Cerebellar cortex (tissue), 1 donor: ENCODE measurements at regions not wholly inside any gene's neighbourhood (a gene's known extent, or its start where the extent isn't known, plus 50 kb on each side); places are given as distances from the start of the nearest gene placed in this dataset.
"Not testable (repeated sequence)": the region's sequence is repeated elsewhere in the genome, so short reads cannot be mapped to it uniquely, and the experiment has no call there.

Source experiments
- DNase-seq: peaks from one replicate; pipeline ENCODE4 v3.0.0-alpha.2; 2015; ENCODE audit warnings: low spot score

DNA sequence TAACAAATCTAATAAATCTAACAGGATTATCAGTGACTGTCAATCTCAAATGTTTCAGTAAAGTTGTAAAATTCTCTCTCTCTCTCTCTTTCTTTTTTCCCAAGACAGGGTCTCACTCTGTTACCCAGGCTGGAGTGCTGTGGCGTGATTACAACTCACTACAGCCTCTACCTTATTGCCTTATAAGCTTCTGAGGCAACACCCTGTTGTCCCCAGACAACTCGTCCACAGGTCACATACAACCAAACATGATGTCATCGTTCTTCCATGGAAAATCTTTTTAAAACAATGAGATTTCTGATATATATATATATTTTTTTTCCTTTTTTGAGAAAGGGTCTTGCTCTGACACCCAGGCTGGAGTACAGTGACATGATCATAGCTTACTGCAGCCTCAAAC, 151.4 kb upstream of the RGS6 start:
- DNase-seq, result no peak

DNA sequence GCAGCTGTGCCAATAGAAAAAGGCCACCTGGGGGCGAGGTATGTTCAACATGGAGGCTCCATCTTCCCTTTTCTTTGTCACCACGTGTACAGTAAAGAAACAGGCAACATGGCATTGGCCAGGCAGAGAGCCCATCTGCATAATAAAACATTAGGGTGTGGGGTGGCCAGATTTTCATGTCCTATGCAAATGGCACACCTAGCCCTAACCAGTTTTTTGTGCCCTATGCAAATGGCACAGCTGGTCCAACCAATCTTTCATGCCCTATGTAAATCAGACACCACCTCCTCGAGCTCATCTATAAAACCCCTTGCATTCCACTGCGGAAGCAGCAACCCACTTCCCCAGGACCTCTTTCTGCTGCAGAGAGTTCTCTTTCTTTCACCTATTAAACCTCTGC, 149.1 kb upstream of the RGS6 start:
- DNase-seq, result no peak

DNA sequence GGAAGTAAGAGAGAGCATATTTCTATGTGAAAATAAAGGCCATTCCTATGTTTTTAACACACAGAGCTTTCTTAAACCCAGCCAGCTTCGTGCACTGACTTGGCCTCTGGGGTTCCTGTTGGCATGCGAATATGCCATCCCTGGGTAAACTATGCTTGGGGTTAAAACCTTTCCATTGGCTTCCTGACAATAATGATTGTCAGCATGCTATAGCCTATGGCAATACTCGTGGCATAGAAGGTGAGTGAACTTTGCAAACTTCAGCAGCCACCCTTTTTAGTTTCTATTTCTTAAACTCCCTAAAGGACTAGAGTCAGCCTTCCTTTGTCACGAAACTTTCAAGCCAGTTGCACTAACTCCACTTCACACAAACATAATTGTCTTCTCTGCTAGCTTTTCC, 148.4 kb upstream of the RGS6 start:
- DNase-seq, result no peak

DNA sequence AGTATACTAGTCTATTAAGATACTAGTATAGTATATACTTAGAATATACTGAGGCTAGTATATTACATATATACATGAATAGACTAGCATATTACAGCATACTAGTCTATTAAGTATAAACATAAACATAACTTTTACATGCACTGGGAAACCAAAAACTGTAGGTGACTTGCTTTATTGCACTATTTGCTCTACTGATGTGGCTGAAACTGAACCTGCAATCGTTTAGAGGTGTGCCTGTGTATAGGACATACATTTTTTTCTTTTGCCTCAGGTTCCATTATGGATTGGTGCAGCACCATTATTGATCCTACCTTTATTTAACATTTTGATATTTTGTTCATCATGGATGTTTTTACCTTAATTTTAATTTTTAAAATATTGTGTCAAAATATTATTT, 143.2 kb upstream of the RGS6 start:
- no peak for DNase-seq

DNA sequence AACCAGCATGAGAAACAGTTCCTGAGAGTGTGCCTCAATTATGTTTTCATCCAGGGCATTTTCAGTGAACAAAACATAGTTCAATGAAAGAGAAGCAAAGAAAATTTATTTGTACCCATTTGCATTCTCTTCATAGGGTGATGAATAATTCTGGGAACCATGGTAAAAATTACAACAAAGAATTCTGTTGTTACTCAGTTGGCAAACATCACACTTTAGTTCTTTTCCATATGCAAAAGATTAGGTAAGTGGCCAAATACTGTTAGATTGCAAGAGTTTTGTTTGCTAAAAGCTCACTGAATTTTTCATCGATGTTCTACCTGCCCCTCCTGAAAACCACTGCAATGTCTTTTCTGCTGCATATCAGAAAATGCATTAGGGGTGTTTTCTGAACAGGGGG, 132.4 kb upstream of the RGS6 start:
- DNase-seq, result no peak

DNA sequence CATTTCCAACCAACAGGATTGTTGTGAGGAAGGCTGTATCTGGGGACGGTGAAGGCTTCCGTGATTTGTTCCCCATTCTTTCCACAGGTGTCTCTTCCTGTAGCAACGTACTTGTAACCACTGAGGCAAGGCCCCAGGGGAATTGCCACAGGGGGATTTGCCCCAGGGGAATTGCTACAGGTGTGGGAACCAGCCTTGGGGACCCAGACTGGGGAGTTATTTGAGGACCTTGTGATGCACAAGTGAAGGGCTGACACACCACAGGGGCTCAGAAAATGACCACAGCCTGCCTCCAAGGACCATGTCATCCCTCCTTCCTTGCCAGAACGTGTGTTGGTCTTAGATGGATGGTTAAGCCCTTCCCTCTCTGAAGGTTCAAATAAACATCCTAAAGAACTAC, 131.4 kb upstream of the RGS6 start:
- DNase-seq, result no peak

DNA sequence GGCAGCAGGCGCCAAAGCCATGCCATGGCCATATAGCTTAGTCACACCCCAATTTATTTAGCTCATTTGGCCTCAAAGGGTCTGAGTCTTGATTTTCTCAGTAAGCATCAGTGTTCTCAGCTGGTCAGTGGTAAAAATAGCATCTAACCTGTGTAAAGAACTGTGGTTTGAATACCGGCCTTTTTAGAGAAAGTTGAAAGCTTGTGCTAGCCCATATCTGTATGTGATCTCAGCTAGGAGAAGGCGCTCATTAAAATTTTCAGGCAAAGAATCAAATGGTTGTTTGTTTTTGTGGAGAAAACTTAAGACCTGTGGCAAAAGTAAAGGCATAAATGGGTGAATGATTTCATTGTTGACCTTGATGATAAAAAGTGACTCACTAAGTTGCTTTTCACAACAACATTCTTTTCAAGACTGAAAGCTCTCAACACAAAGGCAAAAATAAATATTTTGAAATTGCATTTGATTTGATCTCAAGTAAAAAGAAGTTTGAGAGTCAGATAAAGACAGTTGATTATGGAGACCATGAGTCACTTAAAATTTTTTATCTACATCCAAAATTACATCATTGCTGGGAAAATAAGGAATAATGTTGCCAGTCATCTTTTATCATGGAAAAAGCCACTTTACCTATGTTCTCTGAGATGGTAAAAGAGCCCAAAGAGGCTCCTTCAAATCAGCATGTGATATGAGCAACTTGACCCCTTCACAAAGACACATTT, 128.5 kb upstream of the RGS6 start:
- DNase-seq, result no peak

DNA sequence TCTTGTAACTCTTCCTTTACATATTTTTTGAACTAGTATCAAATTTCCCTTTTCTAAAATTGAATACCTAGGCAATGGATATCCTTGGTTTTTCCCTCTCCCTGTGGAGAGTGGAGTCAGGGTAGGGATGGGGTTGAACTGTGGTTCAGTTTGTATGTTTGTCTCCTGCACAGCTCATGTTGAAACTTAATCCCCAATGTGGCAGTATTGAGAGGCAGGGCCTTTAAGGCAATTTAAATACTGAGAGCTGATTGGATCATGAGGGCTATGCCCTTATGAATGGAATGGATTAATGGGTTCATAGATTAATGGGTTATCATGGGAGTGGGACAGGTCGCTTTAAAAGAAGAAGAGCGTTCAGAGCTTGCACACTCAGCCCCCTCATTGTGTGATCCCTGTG, 127.2 kb upstream of the RGS6 start:
- no peak for DNase-seq

DNA sequence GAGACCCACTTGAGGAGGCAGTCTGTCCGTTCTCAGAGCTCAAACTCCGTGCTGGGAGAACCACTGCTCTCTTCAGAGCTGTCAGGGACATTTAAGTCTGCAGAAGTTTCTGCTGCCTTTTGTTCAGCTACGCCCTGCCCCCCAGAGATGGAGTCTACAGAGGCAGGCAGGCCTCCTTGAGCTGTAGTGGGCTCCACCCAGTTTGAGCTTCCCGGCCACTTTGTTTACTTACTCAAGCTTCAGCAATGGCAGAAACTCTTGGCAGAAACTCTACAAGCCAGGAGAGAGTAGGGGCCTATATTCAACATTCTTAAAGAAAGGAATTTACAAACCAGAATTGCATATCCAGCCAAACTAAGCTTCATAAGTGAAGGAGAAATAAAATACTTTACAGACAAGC, 125.2 kb upstream of the RGS6 start:
- DNase-seq, result not testable (repeated sequence)

DNA sequence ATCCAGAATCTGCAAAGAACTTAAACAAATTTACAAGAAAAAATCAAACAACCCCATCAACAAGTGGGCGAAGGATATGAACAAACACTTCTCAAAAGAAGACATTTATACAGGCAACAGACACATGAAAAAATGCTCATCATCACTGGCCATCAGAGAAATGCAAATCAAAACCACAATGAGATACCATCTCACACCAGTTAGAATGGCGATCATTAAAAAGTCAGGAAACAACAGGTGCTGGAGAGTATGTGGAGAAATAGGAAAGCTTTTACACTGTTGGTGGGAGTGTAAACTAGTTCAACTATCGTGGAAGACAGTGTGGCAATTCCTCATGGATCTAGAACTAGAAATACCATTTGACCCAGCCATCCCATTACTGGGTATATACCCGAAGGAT, 121.4 kb upstream of the RGS6 start:
- DNase-seq, result not testable (repeated sequence)

DNA sequence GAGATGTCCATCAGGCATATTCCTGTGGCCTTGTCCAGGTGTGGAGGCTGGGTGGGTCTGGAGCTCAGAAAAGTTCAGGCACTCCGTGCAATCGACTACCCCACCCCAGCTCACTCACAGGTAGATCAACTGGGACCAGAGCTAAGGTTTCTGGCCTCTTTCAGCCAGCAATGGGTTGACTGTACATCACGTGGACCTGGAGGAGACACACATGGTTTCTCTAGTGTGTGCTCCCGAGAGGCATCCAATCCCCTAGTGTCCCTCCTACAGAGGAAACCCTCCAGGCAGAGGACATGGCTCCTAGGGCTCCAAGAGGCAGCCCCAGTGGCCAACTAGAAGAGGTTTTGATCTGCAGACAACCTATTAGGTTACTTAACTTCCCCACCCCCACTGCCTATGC, 119.5 kb upstream of the RGS6 start:
- no peak for DNase-seq

DNA sequence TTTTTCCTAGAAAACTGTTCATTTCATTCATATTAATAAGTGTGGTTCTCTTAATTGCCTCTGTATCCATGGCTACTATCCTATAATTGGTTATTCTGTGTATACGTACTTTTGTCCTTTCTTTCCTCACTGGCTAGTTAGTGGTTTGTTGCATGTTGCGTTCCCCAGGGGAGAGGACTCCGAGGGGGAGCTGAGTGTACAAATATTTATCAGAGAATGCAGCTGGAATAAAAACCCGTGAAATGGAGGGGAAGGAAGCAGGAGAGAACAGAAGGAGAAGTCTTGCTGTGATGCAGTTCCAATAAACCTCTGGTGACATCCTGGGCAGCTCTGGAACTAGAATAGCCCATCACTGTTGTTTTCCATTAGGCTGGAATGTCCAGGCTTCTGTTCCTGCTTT, 117.1 kb upstream of the RGS6 start:
- no peak for DNase-seq

DNA sequence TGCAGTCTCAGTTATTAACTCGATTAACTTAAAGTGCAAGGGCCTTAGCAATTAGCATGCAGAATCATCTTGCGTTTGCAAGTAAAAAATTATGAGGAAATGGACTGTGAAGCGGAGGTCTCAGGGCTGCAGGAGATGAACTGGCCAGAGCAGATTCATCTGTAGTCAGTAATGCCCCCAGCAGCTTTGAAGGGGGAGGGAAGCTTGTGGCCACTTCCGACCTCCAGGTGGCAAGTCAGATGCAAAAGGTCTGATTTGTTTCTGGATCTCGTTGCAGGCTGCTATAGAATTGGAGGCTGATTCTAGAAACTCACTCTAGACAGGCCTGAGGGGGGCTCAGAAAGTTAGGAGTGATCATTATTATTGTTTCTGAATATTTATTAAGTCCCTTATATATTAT, 107.4 kb upstream of the RGS6 start:
- DNase-seq, result no peak

DNA sequence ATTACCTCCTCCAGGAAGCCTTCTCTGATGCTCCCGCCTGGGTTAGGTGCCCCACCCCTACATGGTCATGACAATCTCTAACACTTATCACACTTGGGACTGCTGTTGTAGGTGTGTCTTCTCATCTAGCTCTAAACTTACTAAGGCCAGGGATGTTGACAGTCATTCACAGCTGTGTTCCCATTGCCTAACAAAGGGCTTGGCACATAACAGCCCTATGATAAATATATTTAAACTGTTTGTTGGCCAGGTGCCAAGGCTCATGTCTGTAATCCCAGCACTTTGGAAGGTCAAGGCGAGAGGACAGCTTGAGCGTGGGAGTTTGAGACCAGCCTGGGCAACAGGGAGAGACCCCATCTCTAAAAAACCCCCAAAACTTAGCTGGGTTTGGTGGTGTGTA, 98.8 kb upstream of the RGS6 start:
- DNase-seq, result no peak

DNA sequence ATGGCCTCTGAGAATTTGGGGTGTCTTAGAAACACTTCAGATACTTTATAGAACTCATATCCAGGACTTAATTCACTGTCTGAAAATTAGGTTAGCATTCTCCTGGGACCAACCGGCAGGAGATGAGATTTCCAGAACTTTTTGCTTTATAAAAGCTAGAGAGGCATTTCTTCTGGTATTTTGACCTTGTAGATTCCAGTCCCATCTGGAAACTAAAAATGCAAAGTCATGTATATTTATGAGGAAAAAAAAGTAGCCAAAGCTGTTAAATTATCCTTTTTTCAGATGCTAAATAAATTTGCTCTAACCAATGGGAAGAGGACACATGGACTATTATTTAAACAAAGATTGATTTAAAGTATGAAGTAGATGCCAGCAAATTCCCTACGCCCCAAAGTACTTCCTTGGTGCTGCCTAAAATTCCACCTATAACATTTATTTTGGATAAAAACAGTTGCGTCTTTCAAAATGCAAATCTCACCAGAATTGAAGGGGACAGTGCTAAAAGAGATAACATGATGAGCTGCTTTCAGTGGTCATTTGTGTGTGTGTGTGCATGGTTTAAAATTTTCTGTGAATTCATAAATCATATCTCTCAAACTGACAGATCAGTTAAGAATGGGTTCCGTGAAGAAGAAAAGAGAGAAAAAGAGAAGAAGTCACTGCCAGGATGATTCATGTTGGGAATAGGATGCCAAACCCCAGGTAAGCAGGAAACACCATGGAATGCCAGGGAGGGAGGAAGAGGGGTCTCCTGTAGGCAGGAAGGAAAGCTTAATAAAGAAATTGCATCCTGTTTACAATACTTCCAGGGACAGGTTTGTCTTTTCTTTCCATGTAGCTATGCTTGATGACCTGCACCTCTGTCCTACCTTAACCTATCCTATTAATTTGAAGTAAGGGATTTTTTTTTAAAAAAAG, 97.7 kb upstream of the RGS6 start:
- DNase-seq, result no peak

DNA sequence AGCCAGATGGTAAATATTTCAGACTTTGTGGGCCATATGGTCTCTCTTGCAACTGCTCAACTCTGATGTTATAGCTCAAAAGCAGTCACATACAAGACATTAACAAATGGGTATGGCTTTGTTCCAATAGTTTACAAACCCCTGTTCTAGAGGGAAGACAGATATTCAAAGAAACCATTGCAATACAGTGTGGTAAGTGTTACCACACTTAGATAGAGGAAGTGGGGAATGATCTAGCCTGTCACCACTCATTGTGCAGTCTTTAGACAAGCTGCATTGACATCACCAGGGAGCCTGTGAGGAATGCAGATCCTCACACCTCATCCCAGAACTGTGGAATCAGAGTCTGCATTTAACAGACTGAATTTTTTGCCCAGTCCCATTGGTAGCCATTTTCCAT, 80.0 kb upstream of the RGS6 start:
- no peak for DNase-seq

DNA sequence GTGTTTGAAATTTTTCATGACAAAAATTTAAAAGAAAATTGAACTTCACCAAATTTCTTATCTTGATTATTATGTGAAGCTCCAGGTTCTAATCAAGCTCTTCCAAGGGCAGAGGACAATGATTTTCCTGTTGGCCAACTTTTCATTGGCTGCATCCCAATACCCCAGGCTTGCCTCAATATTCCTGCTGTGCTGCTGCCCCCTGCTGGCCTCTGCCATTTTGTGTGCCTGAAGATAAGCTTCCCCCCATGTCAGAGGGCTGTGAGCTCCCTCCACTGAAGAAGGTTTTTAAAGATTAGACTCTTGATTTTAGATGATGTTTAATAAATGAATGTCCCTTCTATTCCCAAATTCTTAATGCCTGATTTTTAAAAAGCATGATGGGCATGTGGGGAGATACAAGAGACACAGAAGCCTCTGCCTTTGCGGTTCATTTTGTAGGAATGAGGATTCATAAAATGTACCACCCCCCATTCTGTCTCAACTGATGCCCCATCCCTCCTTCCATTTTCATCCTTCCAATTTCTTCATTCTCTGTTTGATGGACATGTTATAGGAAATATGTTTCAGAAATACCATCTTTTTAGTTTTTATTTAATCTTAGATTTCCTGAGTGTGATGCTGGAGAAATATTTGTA, 76.7 kb upstream of the RGS6 start:
- DNase-seq, result peak; percentile 23

DNA sequence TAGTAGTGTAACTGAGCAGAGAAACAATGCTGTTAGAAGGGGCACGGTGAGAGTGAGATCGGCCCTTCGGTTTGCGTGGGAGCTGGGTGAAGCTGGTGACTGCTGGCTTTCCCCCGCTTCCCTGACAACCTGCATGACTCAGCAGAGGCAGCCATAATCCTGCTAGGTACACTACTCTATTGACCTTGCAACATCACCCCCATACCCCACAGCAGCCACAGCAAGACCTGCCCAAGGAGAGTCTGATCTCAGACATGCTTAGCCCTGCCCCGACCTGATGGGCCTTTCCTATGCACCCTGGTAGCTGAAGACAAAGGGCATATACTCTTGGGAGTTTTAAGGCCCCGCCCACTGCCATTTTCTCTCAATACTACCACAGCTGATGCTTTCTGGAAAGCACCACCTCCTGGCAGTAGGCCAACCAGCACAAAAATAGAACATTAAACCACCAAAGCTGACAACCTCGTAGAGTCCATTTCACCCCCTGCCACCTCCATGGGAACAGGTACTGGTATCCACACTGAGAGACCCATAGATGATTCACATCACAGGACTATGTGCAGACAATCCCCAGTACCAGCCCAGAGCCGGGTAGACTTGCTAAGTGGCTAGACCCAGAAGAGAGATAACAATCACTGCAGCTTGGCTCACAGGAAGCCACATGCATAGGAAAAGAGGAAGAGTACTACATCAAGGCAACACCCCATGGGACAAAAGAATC, 75.9 kb upstream of the RGS6 start:
- no peak for DNase-seq

DNA sequence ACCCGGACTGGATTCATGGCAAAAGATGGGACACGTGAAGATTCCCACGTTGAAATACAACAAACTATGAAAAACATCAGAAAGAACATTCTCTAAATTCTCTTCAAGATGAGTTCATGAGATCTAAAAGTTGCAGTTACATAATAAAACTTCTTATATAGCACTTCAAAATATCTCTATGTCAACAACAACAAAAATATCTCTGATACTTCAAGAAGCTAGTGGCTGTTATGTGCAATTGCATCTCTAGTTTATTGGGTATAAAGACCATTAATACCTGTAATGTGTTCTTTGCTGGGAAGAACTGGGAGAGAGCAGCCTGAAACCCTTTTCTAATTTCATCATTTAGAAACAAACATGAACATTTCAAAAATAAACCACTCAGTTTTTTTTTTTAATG, 69.2 kb upstream of the RGS6 start:
- no peak for DNase-seq

DNA sequence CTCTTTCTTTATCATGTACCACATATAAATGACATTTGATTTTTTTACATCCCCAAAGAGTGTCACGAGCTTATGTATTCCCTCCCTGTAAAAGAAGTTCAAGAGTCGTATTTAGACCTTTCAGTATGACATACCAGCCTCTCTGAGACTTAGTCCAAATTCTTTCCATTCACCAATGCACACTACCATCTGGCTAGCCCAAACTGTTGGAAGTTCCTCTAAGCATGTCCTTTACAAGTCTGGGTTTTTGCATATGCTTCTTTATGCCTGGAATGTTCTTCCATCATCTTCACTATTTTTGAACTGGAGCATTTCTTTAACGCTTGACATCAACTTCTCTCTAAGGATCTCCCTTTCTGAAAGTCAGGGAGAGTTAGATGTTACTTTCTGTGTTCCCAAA, 68.5 kb upstream of the RGS6 start:
- no peak for DNase-seq
